ENCODE measurements at regions not wholly inside any gene's neighbourhood (a gene's known extent, or its start where the extent isn't known, plus 50 kb on each side); places are given as distances from the start of the nearest gene placed in this dataset.

GRCh38 chrX:117038918-117039440 is 576.2 kb upstream of the CT83 start:
- ChIA-PET POLR2A (no interaction called here), CTCF (no interaction called here)
- TF ChIP-seq FOXK2 (IDR thresholded peaks at IDR 0.05), result no peak
- no peak for TF ChIP-seq TARDBP (IDR thresholded peaks at IDR 0.05)
- no peak for DNase-seq (ENCODE audit: extremely low spot score)

- no peak for DNase-seq (ENCODE audit: extremely low spot score)
- ChIA-PET CTCF (no interaction called here), POLR2A (no interaction called here)
- TF ChIP-seq ARNT (IDR thresholded peaks at IDR 0.05) (no peak), ZNF384 (IDR thresholded peaks at IDR 0.05) (no peak), BHLHE40 (IDR thresholded peaks at IDR 0.05; ENCODE audit: borderline replicate concordance) (no peak), NFRKB (IDR thresholded peaks at IDR 0.05) (no peak), PKNOX1 (IDR thresholded peaks at IDR 0.05) (no peak), SP1 (IDR thresholded peaks at IDR 0.05) (no peak), ELF4 (IDR thresholded peaks at IDR 0.05) (no peak), LEF1 (IDR thresholded peaks at IDR 0.05; ENCODE audit: borderline replicate concordance) (no peak), SUZ12 (IDR thresholded peaks at IDR 0.05) (no peak), HDGF (IDR thresholded peaks at IDR 0.05; ENCODE audit: borderline replicate concordance) (no peak), FOXM1 (IDR thresholded peaks at IDR 0.05; ENCODE audit: borderline replicate concordance) (no peak), L3MBTL2 (conservative IDR thresholded peaks at IDR 0.05) (no peak), FOXA1 (IDR thresholded peaks at IDR 0.05) (no peak), FOXK2 (IDR thresholded peaks at IDR 0.05) (no peak)
These were observed 547.5 kb upstream of the CT83 start for GRCh38 chrX:117010243-117010642.

- POLR2A ChIA-PET, result no interaction called here
- CTCF ChIA-PET, result interaction anchor here (0.6 kb wide), 1 partner anchor 74 kb away, joined by 3 read pairs; no protein-coding TSS in a partner anchor
These were observed 540.2 kb upstream of the CT83 start for GRCh38 chrX:117002981-117003380.

GRCh38 chrX:116975517-116975916 is 512.7 kb upstream of the CT83 start:
- ChIA-PET POLR2A (no interaction called here), CTCF (interaction anchor here (0.6 kb wide), 1 partner anchor 235 kb away, joined by 4 read pairs; no protein-coding TSS in a partner anchor)
- TF ChIP-seq FOXM1 (IDR thresholded peaks at IDR 0.05; ENCODE audit: borderline replicate concordance) (no peak), FOXA1 (IDR thresholded peaks at IDR 0.05) (no peak), HDGF (IDR thresholded peaks at IDR 0.05; ENCODE audit: borderline replicate concordance) (no peak), ARNT (IDR thresholded peaks at IDR 0.05) (no peak), L3MBTL2 (conservative IDR thresholded peaks at IDR 0.05) (no peak), LEF1 (IDR thresholded peaks at IDR 0.05; ENCODE audit: borderline replicate concordance) (no peak)
- no peak for DNase-seq (ENCODE audit: extremely low spot score)

More at GRCh38 chrX:117002981-117003380, 540.2 kb upstream of the CT83 start:
- TF ChIP-seq FOXM1 (IDR thresholded peaks at IDR 0.05; ENCODE audit: borderline replicate concordance), result no peak
- TF ChIP-seq L3MBTL2 (conservative IDR thresholded peaks at IDR 0.05), result no peak
- TF ChIP-seq FOXK2 (IDR thresholded peaks at IDR 0.05), result no peak
- TF ChIP-seq HDGF (IDR thresholded peaks at IDR 0.05; ENCODE audit: borderline replicate concordance), result no peak
- no peak for TF ChIP-seq FOXA1 (IDR thresholded peaks at IDR 0.05)
- no peak for TF ChIP-seq SUZ12 (IDR thresholded peaks at IDR 0.05)
- no peak for TF ChIP-seq NFRKB (IDR thresholded peaks at IDR 0.05)
- TF ChIP-seq CTBP1 (IDR thresholded peaks at IDR 0.05; ENCODE audit: borderline replicate concordance), result no peak
- no peak for TF ChIP-seq TARDBP (IDR thresholded peaks at IDR 0.05)
- TF ChIP-seq SP1 (IDR thresholded peaks at IDR 0.05), result no peak
- TF ChIP-seq ZNF384 (IDR thresholded peaks at IDR 0.05), result no peak
- DNase-seq (ENCODE audit: extremely low spot score), result no peak

GRCh38 chrX:116972362-116972761 is 509.6 kb upstream of the CT83 start:
- POLR2A ChIA-PET, result no interaction called here
- CTCF ChIA-PET, result no interaction called here
- DNase-seq (ENCODE audit: extremely low spot score), result no peak
- TF ChIP-seq ZNF384 (IDR thresholded peaks at IDR 0.05), result no peak

- no peak for TF ChIP-seq FOXM1 (IDR thresholded peaks at IDR 0.05; ENCODE audit: borderline replicate concordance)
- TF ChIP-seq SP1 (IDR thresholded peaks at IDR 0.05), result no peak
- no peak for TF ChIP-seq NFRKB (IDR thresholded peaks at IDR 0.05)
- TF ChIP-seq LEF1 (IDR thresholded peaks at IDR 0.05; ENCODE audit: borderline replicate concordance), result no peak
- TF ChIP-seq ARNT (IDR thresholded peaks at IDR 0.05), result no peak
- TF ChIP-seq ELF4 (IDR thresholded peaks at IDR 0.05), result no peak
- no peak for TF ChIP-seq PKNOX1 (IDR thresholded peaks at IDR 0.05)
- TF ChIP-seq L3MBTL2 (conservative IDR thresholded peaks at IDR 0.05), result no peak
- TF ChIP-seq CTBP1 (IDR thresholded peaks at IDR 0.05; ENCODE audit: borderline replicate concordance), result no peak
- TF ChIP-seq TARDBP (IDR thresholded peaks at IDR 0.05), result no peak
- TF ChIP-seq ZNF384 (IDR thresholded peaks at IDR 0.05), result no peak
- no peak for TF ChIP-seq FOXA1 (IDR thresholded peaks at IDR 0.05)
- ChIA-PET CTCF (interaction anchor here (0.6 to 0.7 kb wide), 2 partner anchors 35 to 1803 kb away, joined by 3 to 5 read pairs; no protein-coding TSS in a partner anchor), POLR2A (no interaction called here)
- no peak for DNase-seq (ENCODE audit: extremely low spot score)
These were observed 499.3 kb upstream of the CT83 start for GRCh38 chrX:116961872-116962582.

GRCh38 chrX:116930311-116930710 is 467.5 kb upstream of the CT83 start:
- POLR2A ChIA-PET, result interaction anchor here (0.6 kb wide), 1 partner anchor 575 kb away, joined by 3 read pairs; no protein-coding TSS in a partner anchor
- TF ChIP-seq BHLHE40 (IDR thresholded peaks at IDR 0.05; ENCODE audit: borderline replicate concordance), result no peak
- no peak for TF ChIP-seq HDGF (IDR thresholded peaks at IDR 0.05; ENCODE audit: borderline replicate concordance)
- no peak for TF ChIP-seq ELF4 (IDR thresholded peaks at IDR 0.05)
- TF ChIP-seq FOXK2 (IDR thresholded peaks at IDR 0.05), result no peak
- TF ChIP-seq TARDBP (IDR thresholded peaks at IDR 0.05), result no peak
- no peak for TF ChIP-seq CTBP1 (IDR thresholded peaks at IDR 0.05; ENCODE audit: borderline replicate concordance)
- TF ChIP-seq SP1 (IDR thresholded peaks at IDR 0.05), result no peak
- no peak for TF ChIP-seq SUZ12 (IDR thresholded peaks at IDR 0.05)
- CTCF ChIA-PET, result no interaction called here
- DNase-seq (ENCODE audit: extremely low spot score), result no peak
